ENCODE measurements at regions not wholly inside any gene's neighbourhood (a gene's known extent, or its start where the extent isn't known, plus 50 kb on each side); places are given as distances from the start of the nearest gene placed in this dataset.

DNA sequence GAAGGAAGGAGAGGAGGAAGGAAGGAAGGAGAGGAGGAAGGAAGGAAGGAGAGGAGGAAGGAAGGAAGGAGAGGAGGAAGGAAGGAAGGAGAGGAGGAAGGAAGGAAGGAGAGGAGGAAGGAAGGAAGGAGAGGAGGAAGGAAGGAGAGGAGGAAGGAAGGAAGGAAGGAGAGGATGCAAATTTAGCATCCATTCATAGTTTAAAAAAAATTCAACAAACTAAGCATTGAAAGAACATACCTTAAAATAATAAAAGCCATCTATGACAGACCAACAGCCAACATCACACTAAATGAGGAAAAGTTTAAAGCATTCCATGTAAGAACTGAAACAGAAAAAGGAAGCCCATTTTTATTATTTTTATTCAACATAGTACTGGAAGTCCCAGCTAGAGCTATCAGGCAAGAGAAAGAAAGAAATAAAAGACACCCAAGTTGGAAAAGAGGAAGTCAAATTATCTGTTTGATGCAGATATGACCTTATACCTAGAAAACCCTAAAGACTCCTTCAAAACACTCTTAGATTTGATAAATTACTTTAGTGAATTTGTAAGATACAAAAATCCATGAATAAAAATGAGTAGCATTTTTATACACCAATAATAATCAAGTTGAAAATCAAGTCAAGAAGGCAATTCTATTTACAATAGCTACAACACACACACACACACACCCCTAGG is 52.2 kb upstream of the FXR1 start:
- TF ChIP-seq GATA1 (IDR thresholded peaks at IDR 0.05; ENCODE audit: low read depth, low read length) (no peak), POLR2A (IDR thresholded peaks at IDR 0.05; ENCODE audit: low read length) (no peak)
- DNase-seq = no peak

Measured in erythroblast (primary cell).